Natural killer cell (primary cell): ENCODE measurements at regions not wholly inside any gene's neighbourhood (a gene's known extent, or its start where the extent isn't known, plus 50 kb on each side); places are given as distances from the start of the nearest gene placed in this dataset.

ENCODE experiments used
- ATAC-seq, 3 donors: fragments of 150-1000 bp in 2 of 3; fragments of 200-7000 bp in 1 of 3; cut with Tn5 transposase; 1 replicate in 1 of 3; 2 replicates in 2 of 3; pipeline ENCODE4 v1.10.0; 2021; ENCODE audit warnings: mild to moderate bottlenecking in 2 of 3, moderate library complexity in 2 of 3
- DNase-seq, 2 donors: peaks; one replicate each; pipeline versions ENCODE4 v3.0.0 to v3.0.0-alpha.2; 2013 to 2021; ENCODE audit warnings: mixed read lengths in 1 of 2
- H3K27ac ChIP-seq: one replicate; pipeline ENCODE4 v1.5.1; 2013; ENCODE audit warnings: mild to moderate bottlenecking, low read length
- H3K27me3 ChIP-seq: one replicate; pipeline ENCODE4 v1.6.1; 2013; ENCODE audit warnings: low read length; ENCODE audit not compliant: control insufficient read depth, insufficient read depth
- H3K36me3 ChIP-seq: one replicate; pipeline ENCODE4 v1.6.1; 2013; ENCODE audit warnings: low read length; ENCODE audit not compliant: control insufficient read depth, insufficient read depth
- H3K4me1 ChIP-seq: one replicate; pipeline ENCODE4 v1.6.1; 2013; ENCODE audit warnings: low read length; ENCODE audit not compliant: control insufficient read depth, insufficient read depth
- H3K4me3 ChIP-seq: one replicate; pipeline ENCODE4 v1.5.1; 2013; ENCODE audit warnings: low read length
- H3K9me3 ChIP-seq: one replicate; pipeline ENCODE4 v1.6.1; 2013; ENCODE audit warnings: low read length; ENCODE audit not compliant: control insufficient read depth, insufficient read depth
- H3K27ac Mint-ChIP-seq, 2 donors: one replicate each; pipeline ENCODE4 v1.8.0; 2022; ENCODE audit warnings: mild to moderate bottlenecking in 2 of 2, mixed read lengths in 2 of 2, moderate library complexity in 1 of 2
- H3K27me3 Mint-ChIP-seq, 2 donors: one replicate each; pipeline ENCODE4 v1.8.0; 2022; ENCODE audit warnings: low read depth in 2 of 2, mixed read lengths in 2 of 2
- H3K36me3 Mint-ChIP-seq: one replicate; pipeline ENCODE4 v1.8.0; 2022; ENCODE audit warnings: mixed read lengths
- H3K4me1 Mint-ChIP-seq, 2 donors: one replicate each; pipeline ENCODE4 v1.8.0; 2022; ENCODE audit warnings: mixed read lengths in 2 of 2
- H3K4me3 Mint-ChIP-seq: one replicate; pipeline ENCODE4 v1.8.0; 2022; ENCODE audit warnings: mild to moderate bottlenecking, moderate library complexity, mixed read lengths
- H3K9me3 Mint-ChIP-seq, 2 donors: one replicate each; pipeline ENCODE4 v1.8.0; 2022; ENCODE audit warnings: mixed read lengths in 2 of 2
- CTCF ChIP-seq: fragments of 200-600 bp; IDR thresholded peaks from one replicate; pipeline ENCODE4 v1.8.0; 2022; ENCODE audit warnings: antibody characterized with exemption
- WGBS: methylation state at CpG from one replicate; pipeline ENCODE4 v1.1.7; 2013; ENCODE audit warnings: missing lambda C conversion rate; ENCODE audit not compliant: insufficient coverage; 5-methylcytosine and 5-hydroxymethylcytosine counted together
- intact Hi-C: fragments of 100-400 bp; cut with micrococcal nuclease; formaldehyde crosslinking; loops from one replicate; pipeline ENCODE4 v1.14.2; 2022

- Histone ChIP-seq H3K36me3 (no peaks in the 10 kb centered on the region), H3K27ac (no peak overlapping the region), H3K4me1 (no peaks in the 10 kb centered on the region), H3K27me3 (no peaks in the 10 kb centered on the region), H3K9me3 (no peaks in the 10 kb centered on the region), H3K4me3 (no peak overlapping the region)
- no peaks in the 10 kb centered on the region for H3K4me1 Mint-ChIP-seq
- H3K4me3 Mint-ChIP-seq: no peak overlapping the region
- DNase-seq (no peak), ATAC-seq (no peak)
- H3K27me3 Mint-ChIP-seq: no peaks in the 10 kb centered on the region
- H3K9me3 Mint-ChIP-seq: peaks cover 15 to 29% of the 10 kb centered on the region in 2 donors
- H3K36me3 Mint-ChIP-seq: no peaks in the 10 kb centered on the region
- no peak for TF ChIP-seq CTCF
- WGBS: 0% methylated on average over 1 of the region's 1 CpG
- intact Hi-C loops: no loop called here
- H3K27ac Mint-ChIP-seq: no peak overlapping the region
Measured at GRCh38 chr6:94095961-94096360, 676.6 kb upstream of the EPHA7 start.

GRCh38 chr6:94089941-94090340 lies 670.6 kb upstream of the EPHA7 start:
- peaks cover 9 to 21% of the 10 kb centered on the region in 2 donors for H3K9me3 Mint-ChIP-seq
- intact Hi-C loops: no loop called here
- Histone ChIP-seq H3K36me3 (no peaks in the 10 kb centered on the region), H3K4me1 (no peaks in the 10 kb centered on the region), H3K27me3 (no peaks in the 10 kb centered on the region), H3K27ac (no peak overlapping the region), H3K9me3 (no peaks in the 10 kb centered on the region), H3K4me3 (no peak overlapping the region)
- TF ChIP-seq CTCF: no peak
- H3K36me3 Mint-ChIP-seq: no peaks in the 10 kb centered on the region
- 96% methylated on average over 2 of the region's 4 CpGs for WGBS
- no peaks in the 10 kb centered on the region for H3K27me3 Mint-ChIP-seq
- H3K27ac Mint-ChIP-seq: no peak overlapping the region
- H3K4me3 Mint-ChIP-seq: no peak overlapping the region
- ATAC-seq (no peak), DNase-seq (no peak)
- no peaks in the 10 kb centered on the region for H3K4me1 Mint-ChIP-seq

- Histone ChIP-seq H3K9me3 (no peaks in the 10 kb centered on the region), H3K27ac (no peak overlapping the region), H3K36me3 (no peaks in the 10 kb centered on the region), H3K4me3 (no peak overlapping the region), H3K27me3 (no peaks in the 10 kb centered on the region), H3K4me1 (no peaks in the 10 kb centered on the region)
- TF ChIP-seq CTCF: no peak
- Mint-ChIP-seq H3K27me3 (no peaks in the 10 kb centered on the region), H3K36me3 (no peaks in the 10 kb centered on the region), H3K9me3 (peaks cover 8 to 14% of the 10 kb centered on the region in 2 donors), H3K4me3 (no peak overlapping the region), H3K4me1 (no peaks in the 10 kb centered on the region), H3K27ac (no peak overlapping the region)
- intact Hi-C loops: no loop called here
- DNase-seq (no peak), ATAC-seq (no peak)
Measured at GRCh38 chr6:94088870-94089269, 669.5 kb upstream of the EPHA7 start.

- intact Hi-C loops: no loop called here
- 40% methylated on average over 2 of the region's 3 CpGs for WGBS
- TF ChIP-seq CTCF: no peak
Measured at GRCh38 chr6:94074764-94075163, 655.4 kb upstream of the EPHA7 start.

More at GRCh38 chr6:94074764-94075163, 655.4 kb upstream of the EPHA7 start:
- no peaks in the 10 kb centered on the region for H3K27me3 ChIP-seq
- Mint-ChIP-seq H3K36me3 (no peaks in the 10 kb centered on the region), H3K4me1 (no peaks in the 10 kb centered on the region), H3K27ac (no peak overlapping the region), H3K27me3 (no peaks in the 10 kb centered on the region), H3K4me3 (no peak overlapping the region), H3K9me3 (peaks cover 0 to under 1% of the 10 kb centered on the region in 2 donors)
- H3K36me3 ChIP-seq: no peaks in the 10 kb centered on the region
- no peak overlapping the region for H3K27ac ChIP-seq
- H3K4me3 ChIP-seq: no peak overlapping the region
- H3K4me1 ChIP-seq: no peaks in the 10 kb centered on the region
- ATAC-seq (no peak), DNase-seq (no peak)
- H3K9me3 ChIP-seq: no peaks in the 10 kb centered on the region
